Stimulated activated naive CD4-positive, alpha-beta T cell treated with Interleukin-2 at 50 U/mL for 16 hours (primary cell): ENCODE measurements at regions not wholly inside any gene's neighbourhood (a gene's known extent, or its start where the extent isn't known, plus 50 kb on each side); places are given as distances from the start of the nearest gene placed in this dataset.
"Not testable (repeated sequence)": the region's sequence is repeated elsewhere in the genome, so short reads cannot be mapped to it uniquely, and the experiment has no call there.

Source experiments
- DNase-seq: peaks from one replicate; lab custom pipeline; 2025; lab: John Stamatoyannopoulos, UW

DNA sequence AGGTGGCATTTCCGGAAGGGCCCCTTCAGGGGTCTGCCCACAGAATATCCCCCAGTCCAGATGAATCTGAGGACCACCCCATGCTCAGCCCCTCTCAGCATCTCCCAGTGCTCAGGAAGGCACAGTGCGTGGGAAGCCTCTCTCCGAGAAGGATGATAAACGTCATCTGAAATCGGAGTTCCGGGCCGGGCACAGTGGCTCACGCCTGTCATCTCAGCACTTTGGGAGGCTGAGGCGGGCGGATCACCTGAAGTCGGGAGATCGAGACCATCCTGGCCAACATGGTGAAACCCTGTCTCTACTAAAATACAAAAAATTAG is 74.5 kb upstream of the PPP1R26 start:
- not testable (repeated sequence) for DNase-seq

DNA sequence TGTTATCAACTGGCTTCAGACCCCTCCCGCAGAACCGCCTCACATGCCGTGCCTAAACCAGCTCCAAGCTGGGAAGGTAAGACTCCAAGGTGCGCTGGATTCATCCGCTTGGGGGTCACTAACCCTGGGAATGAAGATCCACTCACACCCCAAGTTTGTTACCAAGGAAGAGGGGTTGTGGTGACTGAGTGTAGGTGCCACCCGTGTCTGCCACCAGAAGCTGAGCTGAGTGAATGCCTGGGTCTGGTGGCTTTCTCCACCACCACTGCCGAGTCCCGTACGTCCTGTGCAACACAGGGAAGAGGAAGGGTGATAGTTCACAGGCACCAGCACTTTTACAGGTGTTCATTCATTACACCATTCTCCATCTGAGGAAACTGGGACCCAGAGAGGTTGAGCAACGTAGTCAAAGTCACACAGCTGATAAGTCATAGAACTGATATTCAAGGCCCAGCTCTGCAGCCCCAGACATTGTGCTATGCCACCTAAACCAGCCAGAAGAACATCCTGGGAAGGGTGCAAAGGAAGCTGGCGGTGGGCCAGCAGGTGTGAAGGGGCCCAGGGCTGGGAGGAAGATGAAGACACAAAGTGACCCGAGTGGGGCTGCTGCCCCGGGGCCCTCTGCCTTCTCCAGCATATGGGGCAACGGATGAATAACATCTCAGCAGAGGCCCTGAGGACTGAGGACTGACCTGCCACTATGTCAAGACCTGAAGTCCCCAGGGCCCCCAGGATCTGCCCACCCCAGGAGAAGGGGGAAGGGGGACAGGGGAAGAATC is 70.9 kb upstream of the PPP1R26 start:
- no peak for DNase-seq

DNA sequence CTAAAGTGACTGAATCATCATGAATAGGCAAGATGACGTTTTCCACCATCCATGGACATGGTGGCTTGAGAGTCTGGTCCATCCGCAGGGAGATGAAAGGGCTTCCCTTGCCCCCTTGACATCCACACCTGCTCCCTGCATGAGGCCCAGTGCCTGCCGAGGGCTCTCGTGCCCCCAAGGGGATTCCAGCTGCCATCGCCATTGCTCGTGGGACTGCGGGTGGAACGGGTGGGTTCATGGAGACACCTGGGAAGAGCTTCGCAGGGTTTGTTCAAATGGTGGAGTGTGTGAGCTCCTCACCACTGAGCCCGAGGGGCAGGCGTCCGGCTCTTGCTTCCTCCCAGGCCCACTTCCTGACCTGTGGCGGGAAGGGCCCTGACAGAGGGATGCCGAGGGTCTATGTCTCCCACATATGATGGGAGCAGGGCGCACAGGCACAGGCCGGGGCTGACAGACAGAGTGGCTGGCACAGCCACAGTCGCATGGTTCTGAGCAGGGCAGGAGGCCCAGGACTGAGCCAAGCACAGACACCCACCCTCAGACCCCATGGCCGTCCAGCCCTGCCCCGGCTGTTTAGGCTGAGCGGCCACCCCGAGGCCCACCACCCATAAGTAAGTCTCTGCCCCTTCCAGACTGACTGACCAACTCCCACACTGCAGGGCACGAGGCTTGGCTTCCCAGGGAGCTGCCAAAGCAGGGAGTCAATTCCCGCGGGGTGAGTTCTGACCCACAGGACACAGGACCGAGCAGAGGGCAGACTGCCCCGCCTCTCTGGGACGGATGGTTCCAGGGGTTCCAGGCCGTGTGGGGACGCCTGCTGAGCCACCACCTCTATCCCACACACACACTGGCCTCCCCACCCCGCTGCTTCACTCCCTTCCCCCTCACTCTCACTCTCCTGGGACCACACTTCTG is 70.0 kb upstream of the PPP1R26 start:
- no peak for DNase-seq

- no peak for DNase-seq
These were observed 69.2 kb upstream of the PPP1R26 start for GRCh38 chr9:135410421-135410820.

DNA sequence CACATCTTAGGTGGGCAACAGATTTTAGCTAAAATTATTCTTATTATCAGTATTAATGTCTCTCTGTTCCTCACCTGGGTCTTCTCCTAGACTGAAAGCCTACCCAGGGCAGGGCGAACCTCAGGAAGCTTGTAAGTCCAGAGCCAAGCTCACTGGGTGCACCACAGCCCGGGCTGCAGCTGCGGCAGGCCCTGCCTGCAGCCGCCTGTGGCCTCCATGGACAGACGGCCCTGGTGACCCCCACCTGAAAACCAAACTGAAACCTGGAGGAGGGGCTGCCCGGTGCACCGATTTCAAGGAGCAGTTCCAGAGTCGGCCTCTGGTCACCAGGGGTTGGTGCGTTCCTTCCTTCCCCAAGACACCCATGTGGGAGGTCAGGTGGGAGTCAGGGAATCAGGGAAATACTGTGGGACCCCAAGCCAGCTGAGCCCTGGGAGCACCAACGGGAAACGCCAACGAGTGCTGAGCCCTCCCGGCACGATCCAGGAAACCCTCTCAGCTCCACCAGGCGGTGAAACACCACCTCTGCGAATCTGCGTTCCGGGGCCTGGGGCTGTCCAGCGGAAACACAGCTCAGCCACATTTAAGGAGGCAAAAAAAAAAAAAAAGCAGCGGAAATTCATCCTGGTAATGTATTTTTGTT is 68.6 kb upstream of the PPP1R26 start:
- DNase-seq: no peak

DNA sequence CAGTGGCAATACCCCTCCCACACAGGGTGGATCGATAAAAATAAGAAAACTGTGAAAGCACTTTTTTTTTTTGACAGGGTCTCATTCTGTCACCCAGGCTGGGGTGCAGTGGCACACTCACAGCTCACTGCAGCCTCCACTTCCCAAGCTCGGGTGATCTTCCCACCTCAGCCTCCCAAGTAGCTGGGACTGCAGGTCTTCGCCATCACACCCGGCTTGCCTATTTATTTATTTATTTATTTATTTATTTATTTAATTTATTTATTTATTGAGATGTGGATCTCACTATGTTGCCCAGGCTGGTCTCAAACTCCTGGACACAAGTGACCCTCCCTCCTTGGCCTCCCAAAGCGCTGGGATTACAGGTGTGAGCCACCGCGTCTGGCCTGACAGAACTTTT is 68.0 kb upstream of the PPP1R26 start:
- not testable (repeated sequence) for DNase-seq

DNA sequence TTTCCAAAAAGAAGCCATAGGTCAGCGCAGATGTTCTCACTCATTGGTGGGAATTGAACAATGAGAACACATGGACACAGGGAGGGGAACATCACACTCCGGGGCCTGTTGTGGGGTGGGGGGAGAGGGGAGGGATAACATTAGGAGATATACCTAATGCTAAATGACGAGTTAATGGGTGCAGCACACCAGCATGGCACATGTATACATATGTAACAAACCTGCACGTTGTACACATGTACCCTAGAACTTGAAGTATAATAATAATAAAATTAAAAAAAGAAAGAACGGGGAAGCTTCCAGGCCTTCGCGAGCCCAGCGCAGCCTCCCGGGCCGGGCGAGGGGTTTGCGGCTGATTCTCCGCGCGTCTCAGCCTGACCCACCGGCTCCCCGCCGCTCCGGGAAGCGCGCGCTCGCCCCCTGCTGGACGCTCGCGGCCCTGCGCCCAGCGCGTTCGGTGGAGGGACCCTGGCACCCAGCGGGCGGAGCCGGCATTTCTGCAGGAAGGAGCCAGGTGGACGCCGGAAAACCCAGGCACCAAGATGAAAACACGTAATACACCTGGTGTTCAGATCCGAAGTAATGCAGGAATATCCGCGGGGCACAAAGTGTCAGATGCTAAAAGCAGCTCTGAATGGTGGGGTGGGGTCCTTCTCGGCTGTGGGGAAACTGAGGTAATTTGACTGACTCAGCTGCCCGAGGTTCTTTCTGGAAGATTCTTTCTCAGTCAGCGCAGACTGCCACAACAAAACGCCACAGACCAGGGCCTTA is 67.1 kb upstream of the PPP1R26 start:
- peak; percentile 30 for DNase-seq

DNA sequence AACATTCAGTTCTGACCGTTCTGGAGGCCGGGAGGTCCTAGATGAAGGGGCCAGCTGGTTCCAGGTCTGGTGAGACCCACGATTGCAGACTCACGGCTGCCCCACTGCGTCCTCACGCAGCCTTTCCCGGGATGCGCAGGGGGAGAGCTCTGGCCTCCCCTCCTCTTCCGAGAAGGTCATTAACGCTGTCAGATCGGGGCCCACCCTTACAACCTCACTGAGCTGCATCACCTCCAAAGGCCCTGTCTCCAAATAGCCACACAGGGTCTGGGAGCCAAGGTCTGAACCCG is 66.6 kb upstream of the PPP1R26 start:
- no peak for DNase-seq

DNA sequence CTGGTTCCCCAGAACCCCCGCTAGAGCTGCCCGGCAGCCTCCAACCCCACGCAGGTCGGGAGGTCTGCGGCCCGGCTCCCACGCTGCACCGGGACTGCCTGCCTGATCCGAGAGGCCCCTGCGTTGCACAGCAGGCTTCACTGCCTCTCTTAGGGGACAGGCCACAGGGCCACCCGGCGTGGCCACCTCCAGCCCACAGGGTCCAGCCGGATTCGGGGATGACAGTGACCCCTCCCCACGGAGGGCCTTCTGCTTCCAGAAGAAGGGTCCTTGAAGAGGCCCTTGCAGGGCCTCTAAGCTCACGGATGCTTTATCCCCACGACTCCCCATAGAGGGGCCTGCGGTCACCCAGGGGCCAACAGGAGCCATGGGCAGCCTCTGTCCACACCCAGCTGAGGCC is 66.1 kb upstream of the PPP1R26 start:
- DNase-seq: no peak

DNA sequence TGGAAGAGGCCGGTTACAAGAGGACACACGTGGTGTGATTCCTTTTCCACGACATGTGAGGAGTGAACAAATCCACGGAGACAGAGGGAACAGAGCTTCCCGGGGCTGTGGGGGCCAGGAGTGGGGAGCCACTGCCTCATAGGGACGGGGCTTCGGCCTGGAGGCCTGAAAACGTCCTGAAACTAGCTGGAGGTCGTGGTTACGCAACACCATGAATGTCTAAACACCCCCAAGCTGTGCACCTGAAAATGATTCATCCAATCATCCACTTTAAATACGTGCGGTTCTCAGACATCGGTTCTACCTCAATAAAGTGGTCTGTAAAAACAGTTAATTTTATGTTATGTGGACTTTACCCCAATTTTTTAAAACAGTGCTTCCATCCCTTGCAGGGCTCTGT is 65.3 kb upstream of the PPP1R26 start:
- DNase-seq: no peak

DNA sequence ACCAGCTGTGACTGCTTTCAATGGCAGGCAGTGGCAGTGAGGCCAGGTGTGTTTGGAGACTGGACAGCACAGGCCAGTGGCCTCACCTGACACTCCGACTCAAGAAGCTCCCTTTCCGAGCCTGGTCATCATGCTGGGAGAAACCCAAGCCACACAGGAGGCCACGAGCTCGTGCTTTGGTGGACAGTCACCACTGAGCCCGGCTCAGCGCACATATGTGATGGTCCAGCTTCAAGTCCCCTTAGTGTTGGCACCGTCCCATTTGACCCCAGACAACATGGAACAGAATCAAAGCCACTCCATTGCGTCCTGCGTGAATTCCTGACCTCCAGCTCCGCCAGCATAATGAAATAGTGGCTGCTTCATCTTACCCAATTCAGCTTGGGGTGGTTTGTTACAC is 64.0 kb upstream of the PPP1R26 start:
- DNase-seq: no peak

DNA sequence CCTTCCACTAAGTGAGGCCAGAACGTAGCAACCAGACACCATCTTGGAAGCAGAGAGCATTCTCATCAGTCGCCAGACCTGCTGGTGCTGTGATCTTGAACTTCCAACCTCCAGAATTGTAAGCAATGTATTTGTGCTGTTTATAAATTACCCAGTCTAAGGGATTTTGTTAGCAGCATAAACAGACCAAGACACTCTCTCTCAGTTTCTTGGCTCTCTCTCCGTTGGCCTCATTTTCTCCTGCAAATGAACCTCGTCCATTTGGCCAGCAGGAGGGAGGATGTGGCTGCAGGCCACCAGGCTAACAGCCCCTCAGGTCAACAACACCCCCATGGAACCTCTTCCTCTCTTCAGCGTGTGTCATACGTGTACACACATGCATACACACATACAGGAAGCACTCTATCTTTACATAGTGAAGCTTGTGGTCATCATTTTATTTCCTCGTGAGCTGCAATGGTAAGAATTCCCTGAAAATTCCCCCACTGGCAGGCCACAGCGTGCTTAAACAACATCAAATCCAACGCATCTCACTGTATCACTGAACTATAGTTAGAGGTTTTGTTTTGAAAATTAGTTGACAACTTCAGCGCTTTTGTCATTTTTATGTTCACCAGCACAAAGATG is 62.8 kb upstream of the PPP1R26 start:
- DNase-seq: no peak

DNA sequence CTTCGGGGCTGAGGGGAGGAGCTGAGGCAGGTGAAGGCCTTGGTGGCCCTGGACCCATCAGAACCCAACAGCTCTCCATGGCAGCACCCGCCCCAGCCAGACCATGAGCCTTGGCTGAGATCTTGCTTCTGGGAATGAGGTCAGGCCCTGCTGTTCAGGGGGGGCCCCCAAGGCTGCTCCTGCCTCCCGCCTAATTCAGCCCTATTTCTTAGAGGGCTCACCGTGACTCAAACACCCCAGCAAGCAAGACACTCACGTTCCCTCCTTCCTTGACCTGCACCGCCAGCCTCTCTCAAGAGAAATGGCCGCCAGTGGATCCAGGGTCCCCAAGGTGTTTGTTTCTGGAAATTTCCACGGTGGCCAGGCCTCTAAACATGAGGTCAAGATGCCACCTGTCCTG is 61.4 kb upstream of the PPP1R26 start:
- DNase-seq: no peak

DNA sequence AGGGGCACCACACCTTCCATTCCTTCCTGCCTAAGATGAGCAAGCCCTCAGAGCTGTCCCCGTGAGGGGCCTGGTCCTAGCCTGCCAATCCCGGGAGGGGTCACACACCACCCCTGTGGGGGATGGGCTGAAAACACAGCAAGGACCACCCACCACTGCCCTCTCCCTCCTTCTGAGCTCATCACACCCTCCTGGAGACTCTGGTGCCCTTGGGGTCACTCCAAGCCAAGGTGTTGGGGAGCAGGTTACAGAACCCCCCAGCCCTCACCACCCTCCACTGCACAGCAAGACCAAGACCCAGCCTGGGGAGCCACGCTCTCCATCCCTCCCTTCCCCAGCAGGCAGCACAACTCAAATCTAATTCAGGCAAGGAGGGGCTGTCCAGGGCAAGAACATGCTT is 60.5 kb upstream of the PPP1R26 start:
- no peak for DNase-seq

DNA sequence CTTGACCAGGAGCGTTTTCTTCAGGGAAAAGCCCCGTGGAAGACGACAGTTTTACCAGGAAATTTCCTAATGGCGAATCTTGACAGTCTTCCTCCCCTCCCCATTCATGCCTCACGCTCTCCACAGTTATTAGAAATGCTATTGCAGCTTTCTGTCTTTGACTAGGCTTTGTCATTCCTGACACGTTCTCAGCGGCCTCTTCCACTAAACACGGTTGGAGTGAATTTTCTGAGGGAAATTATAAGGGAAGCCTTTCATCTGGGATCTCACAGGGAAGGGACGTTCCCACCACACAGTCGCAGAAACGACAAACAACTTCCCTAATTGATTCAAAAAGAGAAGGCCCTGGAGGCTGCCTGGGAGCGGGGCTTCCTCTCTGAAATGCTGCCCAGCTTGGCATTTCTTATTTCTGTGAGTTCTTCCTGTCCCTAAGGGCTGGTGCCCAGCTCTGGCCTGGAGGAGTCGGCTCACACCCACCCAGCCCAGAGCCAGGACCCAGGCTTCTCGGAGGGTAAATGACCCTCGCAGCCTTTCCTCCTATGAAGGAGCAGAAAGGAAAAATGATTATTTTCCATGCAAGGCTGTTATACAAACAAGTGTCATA is 57.1 kb upstream of the PPP1R26 start:
- DNase-seq: no peak

- no peak for DNase-seq
These were observed 55.9 kb upstream of the PPP1R26 start for GRCh38 chr9:135423725-135424124.
